ENCODE measurements at regions not wholly inside any gene's neighbourhood (a gene's known extent, or its start where the extent isn't known, plus 50 kb on each side); places are given as distances from the start of the nearest gene placed in this dataset.

GRCh38 chr10:3838460-3839437 is 53.7 kb upstream of the KLF6 start:
- DNase-seq (ENCODE audit: low spot score) (no peak), FAIRE-seq (no peak)

- FAIRE-seq (no peak), DNase-seq (ENCODE audit: low spot score) (no peak)
Observed at GRCh38 chr10:3837647-3838459, 52.8 kb upstream of the KLF6 start.

DNA sequence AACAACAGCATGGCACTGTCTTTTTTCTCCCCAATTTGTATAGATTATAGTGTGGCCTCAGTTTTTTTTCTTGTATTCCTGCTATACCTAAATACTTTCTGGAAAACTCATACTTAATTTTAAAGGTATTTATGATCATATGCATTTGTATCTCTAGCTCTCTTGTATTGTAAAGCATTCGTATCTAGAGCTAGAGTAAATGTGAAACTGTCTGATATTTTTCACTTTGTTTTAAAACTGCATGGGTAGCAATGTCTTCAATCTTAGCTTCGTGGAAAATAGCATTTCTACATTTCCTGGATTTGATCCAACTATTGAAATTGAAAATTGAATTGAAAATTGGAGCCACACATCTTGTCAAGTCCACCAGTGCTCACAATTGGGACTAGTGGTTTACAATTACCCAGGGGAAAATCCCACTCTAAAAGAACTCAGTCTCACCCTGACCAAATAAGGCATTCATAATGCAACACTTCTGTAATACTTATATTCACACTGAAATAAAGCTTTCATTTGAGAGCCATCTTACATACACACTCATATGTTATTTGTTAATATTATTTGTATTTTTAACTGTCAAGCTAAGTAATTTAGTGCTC is 51.3 kb upstream of the KLF6 start:
- DNase-seq (ENCODE audit: low spot score) (no peak), FAIRE-seq (no peak)

DNA sequence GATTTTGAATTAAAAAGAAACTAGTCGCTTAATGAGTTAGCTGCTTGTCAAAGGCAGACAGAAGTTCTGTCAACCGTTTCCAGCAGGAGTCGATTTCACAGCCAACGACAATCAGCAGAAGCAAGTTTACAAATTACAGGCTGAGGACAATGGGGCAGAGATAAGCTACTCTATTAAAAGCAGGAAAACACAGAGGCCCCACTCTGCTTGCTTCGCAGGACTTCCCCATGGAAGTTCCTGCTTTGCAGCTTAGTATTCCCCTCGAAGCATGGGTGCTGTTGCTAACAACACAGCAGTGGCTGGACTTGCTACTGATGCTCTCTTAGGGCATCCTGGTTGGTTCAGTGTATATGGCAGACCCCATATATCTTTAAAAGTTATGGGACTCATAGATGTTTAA is 50.8 kb upstream of the KLF6 start:
- DNase-seq (ENCODE audit: low spot score): no peak
- no peak for FAIRE-seq

GRCh38 chr10:3834947-3835346 is 49.9 kb upstream of the KLF6 start:
- DNase-seq (ENCODE audit: low spot score) (no peak), FAIRE-seq (no peak)
